ENCODE measurements at regions not wholly inside any gene's neighbourhood (a gene's known extent, or its start where the extent isn't known, plus 50 kb on each side); places are given as distances from the start of the nearest gene placed in this dataset.
"Not testable (repeated sequence)": the region's sequence is repeated elsewhere in the genome, so short reads cannot be mapped to it uniquely, and the experiment has no call there.

DNA sequence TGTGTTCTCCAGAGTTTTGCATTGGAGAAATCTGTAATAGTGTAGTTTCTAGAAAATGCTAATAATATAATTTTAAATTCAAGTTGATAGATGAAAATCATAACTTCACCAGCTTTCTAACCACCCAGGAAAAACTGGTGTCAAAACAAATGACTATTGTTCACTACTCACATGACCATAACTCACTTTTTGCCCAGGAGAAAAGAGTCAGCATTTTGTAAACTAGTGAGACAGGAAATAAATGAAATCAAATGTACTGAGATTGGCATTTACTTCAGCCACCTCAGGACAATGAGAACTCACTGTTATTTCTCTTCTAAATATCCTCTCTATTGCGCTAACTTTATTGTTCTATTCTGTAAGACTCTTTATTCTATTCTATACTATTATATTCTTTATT is 176.0 kb upstream of the FOLH1 start:
- POLR2A ChIA-PET (ENCODE audit: low non-redundant PET); intact Hi-C loops (cut with micrococcal nuclease; ENCODE audit: unreplicated experiment): not testable (repeated sequence)

GRCh38 chr11:49377978-49378377 is 169.6 kb upstream of the FOLH1 start:
- intact Hi-C loops (cut with micrococcal nuclease; ENCODE audit: unreplicated experiment) = no loop called here
- Histone ChIP-seq H3K27ac (ENCODE audit: low read depth, low read length, poor library complexity, severe bottlenecking) (no peak overlapping the region), H3K4me1 (ENCODE audit: insufficient read depth, low read length, poor library complexity, severe bottlenecking) (no peaks in the 10 kb centered on the region), H3K27me3 (replicated peaks; ENCODE audit: insufficient read depth, low read depth, low read length, poor library complexity) (no peaks in the 10 kb centered on the region), H3K9me3 (ENCODE audit: low read depth, low read length, poor library complexity, severe bottlenecking) (no peaks in the 10 kb centered on the region), H3K36me3 (ENCODE audit: insufficient read depth, low read length, poor library complexity, severe bottlenecking) (no peaks in the 10 kb centered on the region), H3K4me3 (ENCODE audit: low read depth, low read length, poor library complexity, severe bottlenecking) (no peak overlapping the region)
- TF ChIP-seq EZH2 (IDR thresholded peaks at IDR 0.05; ENCODE audit: borderline replicate concordance, low read depth, low read length, poor library complexity, severe bottlenecking) = no peak
- TF ChIP-seq CTCF (conservative IDR thresholded peaks at IDR 0.05; ENCODE audit: low read depth, low read length) = no peak
- CTCF ChIA-PET = no interaction called here
- POLR2A ChIA-PET (ENCODE audit: low non-redundant PET) = no interaction called here
- no peak for DNase-seq (ENCODE audit: low spot score)
- BruUV-seq (replicated peaks) = no TSS peak

More for the DNA sequence above, 176.0 kb upstream of the FOLH1 start:
- DNase-seq (ENCODE audit: low spot score); H3K27ac ChIP-seq (ENCODE audit: low read depth, low read length, poor library complexity, severe bottlenecking); H3K4me1 ChIP-seq (ENCODE audit: insufficient read depth, low read length, poor library complexity, severe bottlenecking); CTCF ChIA-PET; H3K36me3 ChIP-seq (ENCODE audit: insufficient read depth, low read length, poor library complexity, severe bottlenecking); BruUV-seq (replicated peaks); H3K4me3 ChIP-seq (ENCODE audit: low read depth, low read length, poor library complexity, severe bottlenecking); H3K27me3 ChIP-seq (replicated peaks; ENCODE audit: insufficient read depth, low read depth, low read length, poor library complexity); H3K9me3 ChIP-seq (ENCODE audit: low read depth, low read length, poor library complexity, severe bottlenecking): not testable (repeated sequence)

DNA sequence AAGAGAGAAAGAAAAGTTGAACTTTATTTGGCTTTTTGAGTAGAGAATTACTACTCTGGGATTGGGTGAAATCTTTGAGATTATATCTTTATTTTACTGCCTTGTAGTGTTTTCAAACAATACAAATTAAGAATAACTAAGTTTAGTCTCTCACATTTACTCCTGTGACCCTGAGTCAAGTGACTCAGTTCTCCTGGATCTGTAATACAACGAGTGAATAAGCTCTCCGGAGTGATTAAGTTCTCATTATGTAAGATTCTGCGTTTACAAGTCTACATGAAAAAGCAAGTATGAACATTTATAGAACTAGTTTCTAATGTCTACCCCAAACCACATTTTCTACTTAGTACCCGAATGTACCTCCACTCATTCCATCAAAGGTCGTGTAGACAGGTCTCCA is 165.5 kb upstream of the FOLH1 start:
- H3K9me3 ChIP-seq (ENCODE audit: low read depth, low read length, poor library complexity, severe bottlenecking); H3K4me1 ChIP-seq (ENCODE audit: insufficient read depth, low read length, poor library complexity, severe bottlenecking); CTCF ChIA-PET; H3K27me3 ChIP-seq (replicated peaks; ENCODE audit: insufficient read depth, low read depth, low read length, poor library complexity); BruUV-seq (replicated peaks); H3K4me3 ChIP-seq (ENCODE audit: low read depth, low read length, poor library complexity, severe bottlenecking); DNase-seq (ENCODE audit: low spot score); POLR2A ChIA-PET (ENCODE audit: low non-redundant PET); H3K27ac ChIP-seq (ENCODE audit: low read depth, low read length, poor library complexity, severe bottlenecking); H3K36me3 ChIP-seq (ENCODE audit: insufficient read depth, low read length, poor library complexity, severe bottlenecking): not testable (repeated sequence)
- intact Hi-C loops (cut with micrococcal nuclease; ENCODE audit: unreplicated experiment) = loop anchor here (5.0 kb wide), 1 partner anchor 147 kb away; no protein-coding TSS in a partner anchor

DNA sequence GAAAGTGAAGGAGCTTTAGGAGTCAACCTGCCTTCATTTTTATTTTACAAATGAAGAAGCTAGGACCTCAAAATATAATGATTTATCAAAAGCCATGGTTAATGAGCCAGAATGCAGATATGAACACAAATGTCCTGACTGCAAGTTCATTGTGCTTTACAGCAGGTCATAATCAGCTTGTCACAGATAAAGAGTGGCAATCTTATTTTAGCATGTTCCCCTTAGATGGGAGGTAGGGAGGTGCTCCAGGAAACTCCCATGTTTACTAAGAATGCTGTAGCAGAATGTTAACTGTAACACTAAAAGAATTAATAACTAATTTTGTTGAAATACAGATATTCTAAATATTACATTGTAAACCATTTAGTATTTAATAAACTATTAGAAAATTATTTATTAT is 165.0 kb upstream of the FOLH1 start:
- H3K9me3 ChIP-seq (ENCODE audit: low read depth, low read length, poor library complexity, severe bottlenecking); H3K27ac ChIP-seq (ENCODE audit: low read depth, low read length, poor library complexity, severe bottlenecking); POLR2A ChIA-PET (ENCODE audit: low non-redundant PET); CTCF ChIA-PET; H3K27me3 ChIP-seq (replicated peaks; ENCODE audit: insufficient read depth, low read depth, low read length, poor library complexity); BruUV-seq (replicated peaks); H3K36me3 ChIP-seq (ENCODE audit: insufficient read depth, low read length, poor library complexity, severe bottlenecking); H3K4me1 ChIP-seq (ENCODE audit: insufficient read depth, low read length, poor library complexity, severe bottlenecking); DNase-seq (ENCODE audit: low spot score); H3K4me3 ChIP-seq (ENCODE audit: low read depth, low read length, poor library complexity, severe bottlenecking): not testable (repeated sequence)
- intact Hi-C loops (cut with micrococcal nuclease; ENCODE audit: unreplicated experiment) = loop anchor here (5.0 kb wide), 1 partner anchor 146 kb away; no protein-coding TSS in a partner anchor

GRCh38 chr11:49372137-49372536 is 163.7 kb upstream of the FOLH1 start:
- H3K9me3 ChIP-seq (ENCODE audit: low read depth, low read length, poor library complexity, severe bottlenecking); H3K27me3 ChIP-seq (replicated peaks; ENCODE audit: insufficient read depth, low read depth, low read length, poor library complexity); POLR2A ChIA-PET (ENCODE audit: low non-redundant PET); H3K36me3 ChIP-seq (ENCODE audit: insufficient read depth, low read length, poor library complexity, severe bottlenecking); CTCF ChIA-PET; H3K4me1 ChIP-seq (ENCODE audit: insufficient read depth, low read length, poor library complexity, severe bottlenecking); BruUV-seq (replicated peaks); H3K4me3 ChIP-seq (ENCODE audit: low read depth, low read length, poor library complexity, severe bottlenecking); H3K27ac ChIP-seq (ENCODE audit: low read depth, low read length, poor library complexity, severe bottlenecking): not testable (repeated sequence)
- peak; percentile 23 for DNase-seq (ENCODE audit: low spot score)
- intact Hi-C loops (cut with micrococcal nuclease; ENCODE audit: unreplicated experiment) = loop anchor here (5.0 kb wide), 1 partner anchor 145 kb away; no protein-coding TSS in a partner anchor
- TF ChIP-seq CTCF (conservative IDR thresholded peaks at IDR 0.05; ENCODE audit: low read depth, low read length) = peak; percentile 48; the same call in 1 of the 2 replicates

DNA sequence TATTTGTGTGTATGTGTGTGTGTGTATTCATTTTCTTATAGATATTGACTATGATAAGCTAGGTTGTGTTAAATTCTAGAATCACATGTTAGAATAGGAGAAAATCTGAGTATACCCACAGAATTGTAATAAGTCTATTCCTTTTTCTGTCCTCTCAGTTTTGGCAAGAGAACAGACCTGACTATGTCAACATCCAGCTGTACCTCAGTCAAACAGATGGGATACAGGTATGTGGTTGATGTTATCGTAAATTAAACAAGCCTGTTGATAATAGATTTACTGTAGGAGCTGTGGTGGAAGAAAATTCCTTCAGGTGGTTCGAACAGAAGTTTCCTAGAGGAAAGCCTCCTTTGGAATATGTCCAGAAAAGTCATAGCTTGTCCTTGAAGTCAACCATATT is 160.2 kb upstream of the FOLH1 start:
- H3K36me3 ChIP-seq (ENCODE audit: insufficient read depth, low read length, poor library complexity, severe bottlenecking); DNase-seq (ENCODE audit: low spot score); POLR2A ChIA-PET (ENCODE audit: low non-redundant PET); H3K4me3 ChIP-seq (ENCODE audit: low read depth, low read length, poor library complexity, severe bottlenecking); intact Hi-C loops (cut with micrococcal nuclease; ENCODE audit: unreplicated experiment); H3K9me3 ChIP-seq (ENCODE audit: low read depth, low read length, poor library complexity, severe bottlenecking); H3K27me3 ChIP-seq (replicated peaks; ENCODE audit: insufficient read depth, low read depth, low read length, poor library complexity); H3K27ac ChIP-seq (ENCODE audit: low read depth, low read length, poor library complexity, severe bottlenecking); H3K4me1 ChIP-seq (ENCODE audit: insufficient read depth, low read length, poor library complexity, severe bottlenecking); BruUV-seq (replicated peaks); CTCF ChIA-PET: not testable (repeated sequence)
